SKM-1 (cell line): ENCODE measurements at regions not wholly inside any gene's neighbourhood (a gene's known extent, or its start where the extent isn't known, plus 50 kb on each side); places are given as distances from the start of the nearest gene placed in this dataset.
"Not testable (repeated sequence)": the region's sequence is repeated elsewhere in the genome, so short reads cannot be mapped to it uniquely, and the experiment has no call there.

Experiments
- DNase-seq: peaks from one replicate; lab custom pipeline; 2025; ENCODE audit not compliant: unreplicated experiment; lab: John Stamatoyannopoulos, UW

DNA sequence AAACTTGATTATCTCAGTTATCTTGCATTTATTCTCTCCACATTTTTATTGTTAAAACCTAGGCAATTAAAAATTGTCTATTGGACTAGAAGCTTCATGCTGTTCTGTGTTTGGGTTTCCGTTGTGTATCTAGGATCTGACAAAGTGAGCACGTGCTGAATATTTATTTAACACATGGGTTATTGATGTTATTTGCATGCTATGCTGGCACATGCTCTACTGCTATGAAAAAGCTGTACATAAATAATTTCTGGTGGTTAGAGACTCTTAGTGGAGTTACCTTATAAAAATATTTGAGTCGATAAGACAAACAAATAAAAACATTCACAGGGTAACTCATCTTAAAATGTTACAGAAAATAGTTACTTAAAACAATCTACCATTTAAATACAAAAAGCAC is 1769.7 kb downstream of the MRPL39 start:
- no peak for DNase-seq

DNA sequence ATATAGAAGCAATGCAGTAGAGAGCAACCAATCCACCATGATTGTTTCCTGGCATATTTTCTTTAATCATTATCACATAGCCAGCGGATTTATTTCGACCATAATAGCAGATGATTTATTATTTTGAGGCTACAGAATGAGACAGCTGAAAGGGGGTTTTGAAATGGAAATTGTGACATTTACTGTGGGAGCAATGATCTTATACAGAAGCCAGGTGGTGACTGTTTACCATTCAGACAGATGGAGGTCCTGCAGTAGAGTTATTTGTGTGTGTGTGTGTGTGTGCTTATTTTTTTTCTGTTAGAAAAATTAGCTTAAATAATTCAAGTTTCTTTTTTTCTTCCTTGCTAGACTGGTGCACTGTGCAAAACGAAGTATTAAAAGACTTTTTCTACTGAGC is 1784.5 kb downstream of the MRPL39 start:
- no peak for DNase-seq

DNA sequence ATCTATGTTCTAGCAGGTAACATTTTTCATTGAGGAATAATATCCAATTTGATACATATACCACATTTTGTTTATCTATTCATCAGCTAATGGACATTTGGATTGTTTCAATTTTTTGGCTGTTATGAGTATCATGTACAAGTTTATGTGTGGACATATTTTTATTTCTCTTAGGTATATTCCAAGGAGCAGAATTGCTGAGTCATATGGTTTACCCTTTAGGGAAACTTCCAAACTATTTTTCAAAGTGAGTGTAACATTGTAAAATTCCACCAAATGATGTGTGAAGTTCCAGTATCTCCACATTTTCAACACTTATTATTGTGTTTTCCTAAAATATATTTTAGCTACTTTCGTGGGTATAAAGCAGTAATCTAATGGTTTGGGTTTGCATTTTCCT is 1789.9 kb downstream of the MRPL39 start:
- no peak for DNase-seq

DNA sequence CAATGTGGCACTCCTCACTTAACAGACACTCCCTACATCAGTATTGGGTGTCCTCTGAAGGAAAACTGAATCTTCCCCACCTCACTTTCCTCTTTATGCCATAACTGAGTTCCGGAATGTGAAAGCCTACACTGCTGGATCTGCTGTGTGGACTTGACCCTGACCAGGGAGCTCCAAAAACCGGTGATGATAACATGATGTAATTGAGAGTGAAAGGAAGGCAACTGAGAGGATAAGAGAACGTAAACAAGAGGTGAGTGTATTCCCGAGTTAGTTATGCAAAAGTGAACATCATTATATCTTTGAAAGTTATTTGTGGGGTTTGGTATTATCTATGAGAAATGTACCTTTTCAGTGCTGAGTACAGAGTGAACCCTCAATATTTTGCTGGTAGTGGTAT is 1794.8 kb downstream of the MRPL39 start:
- no peak for DNase-seq

DNA sequence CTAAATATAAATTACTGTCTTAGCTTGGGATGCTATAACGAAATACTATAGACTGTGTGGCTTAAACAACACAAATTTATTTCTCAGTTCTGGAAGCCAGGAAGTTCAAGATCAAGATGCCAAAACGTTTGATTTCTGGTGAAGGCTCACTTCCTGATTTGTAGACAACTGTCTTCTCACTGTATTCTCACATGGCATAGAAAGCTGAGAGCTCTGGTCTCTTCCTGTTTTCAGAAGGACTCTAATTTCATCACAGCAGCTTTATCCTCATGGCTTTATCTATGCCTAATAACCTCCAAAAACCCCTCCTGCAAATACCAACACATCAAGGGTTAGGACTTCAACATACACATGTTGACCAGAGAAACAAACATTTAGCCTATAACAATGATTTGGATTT is 1795.5 kb downstream of the MRPL39 start:
- peak; percentile 79 for DNase-seq

DNA sequence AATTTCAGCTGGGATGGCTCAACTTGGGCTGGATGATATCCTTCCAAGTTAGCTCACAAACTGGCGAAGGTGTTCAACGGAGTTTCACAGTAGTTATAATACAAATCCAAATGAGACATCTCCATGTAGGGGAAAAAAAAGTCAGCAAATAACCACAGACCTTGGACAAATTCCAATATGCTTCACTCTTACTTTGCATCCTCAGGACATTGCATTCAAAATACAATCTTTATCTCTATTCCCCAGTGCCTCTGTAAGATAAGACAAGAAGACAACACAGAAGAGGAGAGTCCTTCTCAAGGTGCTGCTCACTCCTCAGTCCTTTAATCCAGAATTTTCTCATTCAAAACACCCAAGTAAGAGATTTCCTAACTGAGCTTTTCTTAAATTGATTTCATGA is 1797.7 kb downstream of the MRPL39 start:
- DNase-seq: no peak

DNA sequence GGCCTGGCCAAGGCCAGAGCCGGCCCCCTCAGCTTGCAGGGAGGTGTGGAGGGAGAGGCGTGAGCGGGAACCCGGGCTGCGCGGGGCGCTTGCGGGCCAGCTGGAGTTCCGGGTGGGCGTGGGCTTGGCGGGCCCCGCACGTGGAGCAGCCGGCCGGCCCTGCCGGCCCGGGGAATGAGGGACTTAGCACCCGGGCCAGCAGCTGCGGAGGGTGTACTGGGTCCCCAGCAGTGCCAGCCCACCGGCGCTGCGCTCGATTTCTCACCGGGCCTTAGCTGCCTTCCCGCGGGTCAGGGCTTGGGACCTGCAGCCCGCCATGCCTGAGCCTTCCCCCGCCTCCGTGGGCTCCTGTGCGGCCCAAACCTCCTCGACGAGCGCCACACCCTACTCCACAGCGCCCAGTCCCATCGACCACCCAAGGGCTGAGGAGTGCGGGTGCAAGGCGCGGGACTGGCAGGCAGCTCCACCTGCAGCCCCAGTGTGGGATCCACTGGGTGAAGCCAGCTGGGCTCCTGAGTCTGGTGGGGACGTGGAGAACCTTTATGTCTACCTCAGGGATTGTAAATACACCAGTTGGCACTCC is 1800.2 kb downstream of the MRPL39 start:
- not testable (repeated sequence) for DNase-seq

GRCh38 chr21:23804866-23805265 is 1802.4 kb downstream of the MRPL39 start:
- DNase-seq: no peak

DNA sequence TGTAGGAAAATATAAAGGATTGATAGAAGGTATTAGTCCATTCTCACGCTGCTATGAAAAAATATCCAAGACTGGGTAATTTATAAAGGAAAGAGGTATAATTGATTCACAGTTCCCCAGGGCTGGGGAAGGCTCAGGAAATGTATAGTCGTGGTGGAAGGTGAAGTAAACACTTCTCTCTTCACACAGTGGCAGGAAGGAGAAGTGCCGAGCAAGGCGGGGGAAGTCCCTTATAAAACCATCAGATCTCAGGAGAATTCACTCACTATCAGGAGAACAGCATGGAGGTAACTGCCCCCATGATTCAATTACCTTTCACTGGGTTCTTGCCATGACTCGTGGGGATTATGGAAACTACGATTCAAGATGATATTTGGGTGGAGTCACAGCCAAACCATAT is 1806.0 kb downstream of the MRPL39 start:
- DNase-seq: no peak

GRCh38 chr21:23799376-23799775 is 1807.9 kb downstream of the MRPL39 start:
- DNase-seq: no peak

DNA sequence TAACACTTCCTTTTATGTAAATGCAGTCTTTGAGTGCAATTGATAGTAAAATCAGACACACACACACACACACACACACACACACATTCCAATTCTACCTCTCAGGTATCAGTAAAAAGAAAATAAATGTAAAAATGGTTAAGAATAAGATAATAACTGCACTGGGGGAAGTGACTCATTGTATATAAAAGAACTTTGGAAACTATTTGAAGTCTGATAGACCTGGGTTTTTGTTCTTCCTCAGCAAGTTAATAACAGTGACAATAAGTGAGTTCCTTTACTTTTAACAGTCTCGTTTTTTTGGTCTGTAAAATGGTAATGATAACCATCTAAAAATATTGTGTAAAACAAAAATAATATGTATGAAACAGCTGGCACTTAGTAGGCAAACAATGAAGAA is 1815.0 kb downstream of the MRPL39 start:
- DNase-seq: no peak

DNA sequence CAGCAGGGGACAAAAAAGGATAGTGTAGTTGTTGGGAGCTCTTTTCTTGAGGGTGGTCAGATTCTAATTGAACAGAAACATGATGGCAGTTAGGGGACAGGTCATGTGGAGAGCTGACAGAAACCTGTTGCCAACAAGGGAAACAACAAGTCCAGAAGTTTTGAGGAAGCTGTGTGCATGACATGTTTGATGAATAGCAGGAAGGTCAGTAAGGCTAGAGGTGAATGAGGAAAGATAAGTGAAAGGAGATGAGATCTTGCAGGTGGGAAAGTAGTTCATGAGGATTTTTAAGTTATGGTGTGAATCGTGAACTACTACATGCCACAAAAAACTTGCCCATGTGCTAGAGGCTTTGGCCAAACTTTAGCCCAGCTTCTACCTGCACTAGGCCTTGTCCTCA is 1817.4 kb downstream of the MRPL39 start:
- DNase-seq: no peak

DNA sequence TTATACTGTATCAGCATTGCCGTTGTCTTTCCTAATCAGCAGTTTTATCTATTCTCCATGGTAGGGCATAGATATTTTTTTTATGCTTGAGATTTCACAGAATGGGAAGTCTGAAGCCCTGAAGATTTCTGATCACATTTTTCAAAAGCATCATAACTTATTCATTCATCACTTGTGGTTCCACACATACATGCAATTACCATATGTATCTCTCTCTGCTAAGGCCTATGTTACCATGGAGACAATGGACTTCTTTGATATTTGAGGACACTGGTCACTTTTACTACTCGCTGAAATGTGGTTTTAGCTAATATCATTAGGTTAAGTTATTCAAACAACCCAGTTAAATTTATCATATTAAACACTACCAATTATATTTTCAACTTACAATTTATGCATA is 1827.0 kb downstream of the MRPL39 start:
- no peak for DNase-seq

GRCh38 chr21:23743821-23744220 is 1863.5 kb downstream of the MRPL39 start:
- no peak for DNase-seq

GRCh38 chr21:23740463-23740862 is 1866.8 kb downstream of the MRPL39 start:
- DNase-seq: no peak

- DNase-seq: no peak
Measured at GRCh38 chr21:23732776-23733175, 1874.5 kb downstream of the MRPL39 start.

DNA sequence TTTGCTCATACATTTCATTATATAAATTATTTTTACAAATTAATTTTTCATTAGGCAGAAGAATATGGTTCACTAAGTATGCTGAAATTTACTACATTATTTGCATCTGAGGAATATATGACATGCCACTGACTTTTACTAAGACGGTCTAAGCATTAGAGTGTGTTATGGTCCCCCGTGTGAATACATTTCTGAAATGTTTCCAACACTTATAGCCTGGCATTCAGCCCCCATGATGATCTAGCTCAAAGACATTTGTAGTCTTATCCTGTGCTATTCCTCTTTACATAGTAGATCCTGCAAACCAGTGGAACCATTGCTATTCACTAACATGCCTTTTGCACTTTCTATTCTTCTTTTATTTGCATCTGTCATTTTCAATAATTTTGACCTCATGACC is 1878.0 kb downstream of the MRPL39 start:
- no peak for DNase-seq

DNA sequence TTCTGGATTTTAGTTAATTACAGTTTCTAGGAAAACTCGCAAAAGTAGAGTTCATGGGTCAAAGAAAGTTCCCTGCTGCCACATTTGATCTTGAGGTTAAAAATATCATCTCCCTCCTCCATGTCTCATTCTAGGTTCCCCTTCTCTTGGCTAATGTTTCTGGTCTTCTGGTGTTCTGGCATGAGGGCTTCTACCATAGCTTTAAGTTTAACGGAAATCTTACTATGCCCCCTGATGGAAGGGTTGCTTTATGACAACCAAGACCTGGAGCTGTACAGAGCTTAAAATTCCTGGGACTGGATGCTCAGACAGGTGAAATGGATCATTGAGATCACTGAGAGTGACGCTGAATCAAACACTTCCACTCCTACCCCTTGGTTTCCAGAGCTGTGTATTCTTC is 1881.7 kb downstream of the MRPL39 start:
- no peak for DNase-seq

DNA sequence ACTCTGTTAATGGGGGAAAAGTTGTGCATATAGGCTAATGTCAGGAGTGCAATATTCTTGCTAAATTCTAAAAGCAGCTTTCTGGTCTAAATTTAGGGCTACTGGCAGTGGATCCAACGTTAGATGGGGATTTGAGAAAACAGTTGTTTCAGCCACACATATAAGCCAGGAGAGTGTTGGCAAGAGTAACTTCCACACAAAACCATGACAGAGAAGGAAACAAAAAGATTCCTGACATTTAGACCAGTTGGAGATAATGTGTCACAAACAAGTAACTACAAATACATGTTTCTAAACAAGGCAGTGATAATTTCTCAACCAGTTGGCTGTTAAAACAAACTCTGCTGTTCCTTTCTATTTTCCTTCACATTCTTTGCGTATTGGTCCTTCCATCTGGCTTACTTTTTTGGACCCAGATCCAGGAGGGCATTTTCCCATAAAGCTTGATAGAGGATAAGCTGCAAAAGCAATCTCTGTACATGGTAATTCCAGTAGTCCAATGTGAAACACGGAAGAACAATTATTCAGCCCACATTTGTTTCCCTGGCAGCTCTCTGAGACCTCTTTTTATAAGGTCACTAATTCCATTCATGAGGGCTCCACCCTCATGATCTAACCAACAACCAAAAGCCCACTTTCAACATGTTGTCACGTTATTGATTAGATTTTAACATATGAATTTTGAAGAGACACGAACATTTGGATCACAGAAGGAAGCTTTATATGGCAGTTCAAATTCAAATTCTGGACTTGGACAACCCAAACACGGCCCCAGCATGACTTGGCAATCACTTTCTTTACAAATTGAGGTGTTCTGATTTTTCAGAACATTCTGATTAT is 1888.6 kb downstream of the MRPL39 start:
- DNase-seq: no peak

GRCh38 chr21:23712166-23712565 is 1895.1 kb downstream of the MRPL39 start:
- no peak for DNase-seq

- no peak for DNase-seq
Measured at GRCh38 chr21:23706431-23706830, 1900.8 kb downstream of the MRPL39 start.

DNA sequence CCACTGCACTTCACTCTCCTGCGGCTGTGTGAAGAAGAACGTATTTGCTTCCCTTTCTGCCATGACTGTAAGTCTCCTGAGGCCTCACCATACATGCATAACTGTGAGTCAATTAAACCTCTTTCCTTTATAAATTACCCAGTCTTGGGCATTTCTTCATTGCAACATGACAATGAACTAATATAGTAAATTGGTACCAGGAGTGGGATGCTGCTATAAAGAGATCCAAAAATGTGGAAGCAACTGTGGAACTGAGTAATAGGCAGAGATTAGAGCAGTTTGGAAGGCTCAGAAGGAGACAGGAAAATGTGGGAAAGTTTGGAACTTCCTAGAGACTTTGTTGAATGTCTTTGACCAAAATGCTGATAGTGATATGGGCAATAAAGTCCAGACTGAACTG is 1907.9 kb downstream of the MRPL39 start:
- DNase-seq: no peak

- no peak for DNase-seq
Measured at GRCh38 chr21:23698619-23699018, 1908.7 kb downstream of the MRPL39 start.
